Ovary (tissue), 3 donors: ENCODE measurements at regions not wholly inside any gene's neighbourhood (a gene's known extent, or its start where the extent isn't known, plus 50 kb on each side); places are given as distances from the start of the nearest gene placed in this dataset.

Source experiments
- EP300 ChIP-seq: sonication (generic); formaldehyde crosslinking; IDR thresholded peaks from one replicate; pipeline ENCODE4 v1.6.1; 2017; ENCODE audit warnings: antibody characterized with exemption
- POLR2A ChIP-seq: fragments of 450-650 bp; IDR thresholded peaks from one replicate; pipeline ENCODE4 v1.6.1; 2017; ENCODE audit warnings: antibody characterized with exemption, mild to moderate bottlenecking, moderate library complexity
- TF ChIP-seq, protein P1 (sequence below), 3 donors: fragments of 450-650 bp in 2 of 3; fragments of 200-600 bp in 1 of 3; IDR thresholded peaks; one replicate each; pipeline versions ENCODE4 v1.5.1 to v1.8.0; 2016 to 2022; ENCODE audit warnings: antibody characterized with exemption in 3 of 3, mild to moderate bottlenecking in 1 of 3
- donor health status: DM: no; HTN: no; CAD: no.

- TF ChIP-seq, protein P1, sequence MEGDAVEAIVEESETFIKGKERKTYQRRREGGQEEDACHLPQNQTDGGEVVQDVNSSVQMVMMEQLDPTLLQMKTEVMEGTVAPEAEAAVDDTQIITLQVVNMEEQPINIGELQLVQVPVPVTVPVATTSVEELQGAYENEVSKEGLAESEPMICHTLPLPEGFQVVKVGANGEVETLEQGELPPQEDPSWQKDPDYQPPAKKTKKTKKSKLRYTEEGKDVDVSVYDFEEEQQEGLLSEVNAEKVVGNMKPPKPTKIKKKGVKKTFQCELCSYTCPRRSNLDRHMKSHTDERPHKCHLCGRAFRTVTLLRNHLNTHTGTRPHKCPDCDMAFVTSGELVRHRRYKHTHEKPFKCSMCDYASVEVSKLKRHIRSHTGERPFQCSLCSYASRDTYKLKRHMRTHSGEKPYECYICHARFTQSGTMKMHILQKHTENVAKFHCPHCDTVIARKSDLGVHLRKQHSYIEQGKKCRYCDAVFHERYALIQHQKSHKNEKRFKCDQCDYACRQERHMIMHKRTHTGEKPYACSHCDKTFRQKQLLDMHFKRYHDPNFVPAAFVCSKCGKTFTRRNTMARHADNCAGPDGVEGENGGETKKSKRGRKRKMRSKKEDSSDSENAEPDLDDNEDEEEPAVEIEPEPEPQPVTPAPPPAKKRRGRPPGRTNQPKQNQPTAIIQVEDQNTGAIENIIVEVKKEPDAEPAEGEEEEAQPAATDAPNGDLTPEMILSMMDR (IDR thresholded peaks at IDR 0.05) = no peak
- TF ChIP-seq POLR2A = no peak
- TF ChIP-seq EP300 = no peak
Measured at GRCh38 chr10:43921478-43921877, 272.8 kb upstream of the ZNF32 start.
